Muscle of leg (tissue), 3 donors: ENCODE measurements at regions not wholly inside any gene's neighbourhood (a gene's known extent, or its start where the extent isn't known, plus 50 kb on each side); places are given as distances from the start of the nearest gene placed in this dataset.

Experiments used
- DNase-seq: peaks from one replicate; pipeline ENCODE4 v3.0.0; 2013
- H3K27ac ChIP-seq: one replicate; pipeline ENCODE4 v1.5.1; 2013; ENCODE audit warnings: mild to moderate bottlenecking, low read length, control low read depth
- H3K27me3 ChIP-seq: one replicate; pipeline ENCODE4 v1.6.1; 2013; ENCODE audit warnings: low read length; ENCODE audit not compliant: control insufficient read depth, insufficient read depth
- H3K36me3 ChIP-seq: one replicate; pipeline ENCODE4 v1.6.1; 2013; ENCODE audit warnings: low read length; ENCODE audit not compliant: control insufficient read depth, insufficient read depth
- H3K4me1 ChIP-seq: one replicate; pipeline ENCODE4 v1.6.1; 2013; ENCODE audit warnings: low read length; ENCODE audit not compliant: control insufficient read depth, insufficient read depth
- H3K4me3 ChIP-seq: one replicate; pipeline ENCODE4 v1.5.1; 2013; ENCODE audit warnings: low read length, control low read depth
- H3K9me3 ChIP-seq: replicated peaks from 2 replicates; pipeline ENCODE4 v1.6.1; 2013; ENCODE audit warnings: low read depth, low read length; ENCODE audit not compliant: control insufficient read depth
- WGBS: methylation state at CpG from one replicate; pipeline ENCODE4 v1.1.5; 2013; ENCODE audit warnings: missing lambda C conversion rate; ENCODE audit not compliant: insufficient coverage; 5-methylcytosine and 5-hydroxymethylcytosine counted together

DNA sequence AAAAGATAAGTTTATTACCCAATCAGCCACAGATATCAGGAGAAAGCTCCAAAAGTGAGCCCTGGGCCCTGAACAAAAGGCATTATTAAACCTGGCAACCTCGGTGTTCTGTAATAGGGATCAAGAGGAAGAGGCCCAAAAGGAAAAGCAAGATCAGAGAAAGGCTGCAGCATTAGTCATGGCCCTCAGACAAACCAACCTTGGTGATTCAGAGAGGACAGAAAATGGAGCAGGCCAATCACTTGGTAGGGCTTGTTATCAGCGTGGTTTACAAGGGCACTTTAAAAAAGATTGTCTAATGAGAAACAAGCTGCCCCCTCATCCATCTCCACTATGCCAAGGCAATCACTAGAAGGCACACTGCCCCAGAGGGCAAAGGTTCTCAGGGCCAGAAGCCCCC is 75.7 kb downstream of the AGTR2 start:
- no peak for DNase-seq
- peaks cover 5% of the 10 kb centered on the region for H3K27me3 ChIP-seq
- H3K9me3 ChIP-seq = no peaks in the 10 kb centered on the region
- H3K27ac ChIP-seq = no peak overlapping the region
- WGBS = 86% methylated on average over 1 of the region's 2 CpGs
- H3K4me3 ChIP-seq = no peak overlapping the region
- H3K4me1 ChIP-seq = no peaks in the 10 kb centered on the region
- no peaks in the 10 kb centered on the region for H3K36me3 ChIP-seq

DNA sequence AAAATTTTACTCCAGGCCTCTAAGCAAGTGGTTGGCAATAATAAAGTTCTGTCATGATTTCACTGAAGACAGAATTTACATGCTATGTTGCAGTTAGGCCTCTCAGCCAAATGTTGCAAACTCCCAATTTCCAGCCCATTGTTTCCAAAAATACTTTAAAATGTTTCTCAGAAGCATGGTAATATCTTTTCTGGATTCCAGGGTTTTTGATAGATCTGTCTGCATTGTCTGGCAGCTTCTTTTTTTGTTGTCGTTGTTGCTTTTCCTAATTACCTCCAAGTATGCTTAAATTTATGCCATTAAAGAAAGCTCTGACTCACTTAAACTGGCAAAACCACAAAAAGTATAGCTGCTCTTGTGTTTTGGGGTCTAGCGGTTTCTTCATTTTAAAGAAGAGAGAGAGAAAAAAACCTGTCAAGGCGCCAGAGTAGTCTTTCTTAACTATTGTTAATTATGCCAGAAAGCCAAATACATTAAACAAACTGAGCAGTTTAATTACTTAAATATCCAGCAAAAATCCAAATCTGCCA is 97.0 kb downstream of the AGTR2 start:
- WGBS = no CpG with 5 or more reads among the region's 3 CpGs
- DNase-seq = peak; percentile 28
- no peak overlapping the region for H3K4me3 ChIP-seq
- no peaks in the 10 kb centered on the region for H3K9me3 ChIP-seq
- H3K27ac ChIP-seq = no peak overlapping the region
- H3K27me3 ChIP-seq = peaks cover 2% of the 10 kb centered on the region
- H3K36me3 ChIP-seq = no peaks in the 10 kb centered on the region
- no peaks in the 10 kb centered on the region for H3K4me1 ChIP-seq

GRCh38 chrX:116272322-116272721 is 101.8 kb downstream of the AGTR2 start:
- no peaks in the 10 kb centered on the region for H3K4me1 ChIP-seq
- no peak overlapping the region for H3K27ac ChIP-seq
- H3K4me3 ChIP-seq = no peak overlapping the region
- no CpG with 5 or more reads among the region's 3 CpGs for WGBS
- DNase-seq = no peak
- H3K36me3 ChIP-seq = no peaks in the 10 kb centered on the region
- no peaks in the 10 kb centered on the region for H3K9me3 ChIP-seq
- H3K27me3 ChIP-seq = peaks cover 2% of the 10 kb centered on the region

DNA sequence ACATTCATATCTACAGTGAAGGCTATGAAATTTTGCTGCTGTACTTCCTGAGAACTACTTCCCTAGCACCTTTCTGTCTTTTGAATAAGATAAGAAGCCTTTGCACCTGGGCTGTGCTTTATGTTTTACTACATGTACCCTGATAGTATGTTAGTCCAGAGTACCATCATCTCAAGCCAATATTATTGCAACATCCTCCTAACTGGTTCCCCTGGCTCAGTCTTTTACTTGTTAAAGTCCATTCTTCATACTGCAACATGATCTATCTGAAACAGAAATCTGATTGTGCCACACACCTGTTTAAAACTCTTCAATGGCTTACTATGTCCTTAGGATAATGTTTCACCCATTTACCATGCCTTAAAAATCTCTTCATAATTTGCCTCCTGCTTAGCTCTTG is 102.3 kb downstream of the AGTR2 start:
- H3K27me3 ChIP-seq = peaks cover 2% of the 10 kb centered on the region
- H3K4me3 ChIP-seq = no peak overlapping the region
- no peaks in the 10 kb centered on the region for H3K4me1 ChIP-seq
- H3K27ac ChIP-seq = no peak overlapping the region
- no peaks in the 10 kb centered on the region for H3K36me3 ChIP-seq
- H3K9me3 ChIP-seq = no peaks in the 10 kb centered on the region
- DNase-seq = no peak

DNA sequence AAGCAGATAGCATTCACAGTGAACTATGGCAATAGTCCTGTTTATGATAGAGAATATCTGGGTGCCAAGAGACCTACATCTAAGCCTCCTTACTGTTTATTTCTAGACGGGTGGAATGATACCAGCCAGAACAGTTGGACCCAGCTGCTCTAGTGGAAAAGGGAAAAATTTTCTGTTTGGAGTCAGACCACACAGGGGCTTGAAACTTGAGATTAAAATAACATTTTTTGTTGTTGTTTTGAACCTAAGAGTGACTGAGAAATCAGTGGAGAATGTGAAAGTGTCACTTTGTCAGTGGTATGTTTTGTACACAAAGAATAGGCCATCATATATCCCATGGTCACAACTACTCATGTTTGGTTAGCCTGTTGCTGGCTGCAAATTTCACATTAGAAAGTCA is 105.7 kb downstream of the AGTR2 start:
- no peaks in the 10 kb centered on the region for H3K4me1 ChIP-seq
- H3K36me3 ChIP-seq = no peaks in the 10 kb centered on the region
- H3K4me3 ChIP-seq = no peak overlapping the region
- H3K9me3 ChIP-seq = no peaks in the 10 kb centered on the region
- H3K27ac ChIP-seq = no peak overlapping the region
- DNase-seq = no peak
- WGBS = no CpG with 5 or more reads among the region's 1 CpG
- H3K27me3 ChIP-seq = peaks cover 6% of the 10 kb centered on the region

DNA sequence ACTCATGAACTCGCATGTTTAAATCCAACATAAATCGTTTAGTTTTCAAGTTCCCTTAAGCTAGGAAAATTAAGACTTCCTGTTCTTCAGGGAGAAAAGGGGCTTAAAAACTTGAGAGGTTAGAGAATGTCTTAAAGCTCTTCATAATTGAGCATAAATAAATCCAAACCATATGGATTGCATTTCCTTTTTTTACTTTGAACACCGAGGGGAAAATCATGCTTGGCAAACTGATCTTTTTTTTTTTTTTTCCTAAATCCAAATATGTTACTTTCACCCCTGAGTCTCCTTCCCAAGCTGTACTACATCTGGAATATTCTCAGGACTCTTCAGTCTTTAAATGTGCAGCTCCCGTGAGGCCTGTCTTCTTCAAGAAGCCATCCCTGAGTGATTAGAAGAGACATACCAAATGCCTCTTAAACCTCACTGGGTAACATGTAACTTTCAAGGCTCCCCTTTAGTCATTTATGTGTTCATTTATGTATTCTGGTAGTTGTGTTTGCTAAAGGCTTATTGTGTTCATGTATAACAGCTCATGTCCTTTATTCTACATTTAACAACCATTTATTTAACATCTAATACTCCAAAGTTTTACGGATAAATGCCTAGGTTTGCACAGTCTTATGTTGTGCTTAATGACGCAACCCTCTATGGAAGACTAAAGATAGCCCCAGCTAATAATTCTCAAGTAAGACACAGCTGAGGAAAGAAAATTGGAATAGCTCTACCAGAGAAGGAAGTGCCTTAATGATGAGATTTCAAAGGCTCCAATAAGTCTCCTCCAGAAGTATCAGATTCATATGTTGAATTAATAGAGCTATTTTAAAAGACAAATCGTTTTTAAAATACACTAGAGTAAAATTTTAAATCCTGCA is 107.0 kb downstream of the AGTR2 start:
- H3K9me3 ChIP-seq = no peaks in the 10 kb centered on the region
- no peaks in the 10 kb centered on the region for H3K36me3 ChIP-seq
- H3K27ac ChIP-seq = peak overlapping the region; percentile 67
- peak; percentile 92 for DNase-seq
- WGBS = 20% methylated on average over 1 of the region's 7 CpGs
- no peaks in the 10 kb centered on the region for H3K4me1 ChIP-seq
- no peak overlapping the region for H3K4me3 ChIP-seq
- peaks cover 6% of the 10 kb centered on the region for H3K27me3 ChIP-seq

GRCh38 chrX:116278826-116279225 is 108.3 kb downstream of the AGTR2 start:
- no peaks in the 10 kb centered on the region for H3K36me3 ChIP-seq
- no peak for DNase-seq
- H3K4me3 ChIP-seq = no peak overlapping the region
- no peaks in the 10 kb centered on the region for H3K9me3 ChIP-seq
- no peak overlapping the region for H3K27ac ChIP-seq
- no CpG with 5 or more reads among the region's 3 CpGs for WGBS
- no peaks in the 10 kb centered on the region for H3K4me1 ChIP-seq
- H3K27me3 ChIP-seq = peaks cover 6% of the 10 kb centered on the region

GRCh38 chrX:116281106-116281505 is 110.6 kb downstream of the AGTR2 start:
- Histone ChIP-seq H3K36me3 (no peaks in the 10 kb centered on the region), H3K27me3 (peaks cover 4% of the 10 kb centered on the region), H3K4me3 (no peak overlapping the region), H3K9me3 (no peaks in the 10 kb centered on the region), H3K4me1 (no peaks in the 10 kb centered on the region), H3K27ac (no peak overlapping the region)
- DNase-seq = no peak
- WGBS = no CpG with 5 or more reads among the region's 1 CpG

- Histone ChIP-seq H3K36me3 (no peaks in the 10 kb centered on the region), H3K4me1 (no peaks in the 10 kb centered on the region), H3K9me3 (no peaks in the 10 kb centered on the region), H3K27me3 (peaks cover 4% of the 10 kb centered on the region), H3K4me3 (no peak overlapping the region), H3K27ac (no peak overlapping the region)
- DNase-seq = peak; percentile 40
Observed at GRCh38 chrX:116282751-116283150, 112.2 kb downstream of the AGTR2 start.

- H3K27ac ChIP-seq = no peak overlapping the region
- DNase-seq = no peak
- no CpG with 5 or more reads among the region's 2 CpGs for WGBS
Observed at GRCh38 chrX:116284400-116284799, 113.9 kb downstream of the AGTR2 start.

DNA sequence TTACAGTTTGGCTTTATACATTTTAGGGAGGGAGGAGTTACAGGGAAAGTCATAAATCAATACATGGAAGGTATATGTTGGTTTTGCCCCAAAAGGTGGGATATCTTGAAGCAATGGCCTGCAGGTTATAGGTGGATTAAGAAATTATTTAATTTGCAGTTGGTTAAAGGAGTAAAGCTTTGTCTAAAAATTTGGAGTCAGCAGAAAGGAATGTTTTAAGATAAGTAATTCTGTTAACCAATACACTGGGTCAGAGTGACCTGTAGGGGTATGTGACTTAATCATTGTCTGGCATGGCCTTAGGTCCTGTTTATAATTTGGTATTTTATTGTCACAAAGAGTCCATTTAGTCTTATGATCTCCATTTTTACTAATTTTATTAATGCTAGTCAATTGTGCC is 115.0 kb downstream of the AGTR2 start:
- Histone ChIP-seq H3K4me3 (no peak overlapping the region), H3K36me3 (no peaks in the 10 kb centered on the region), H3K27me3 (peaks cover 6% of the 10 kb centered on the region), H3K4me1 (no peaks in the 10 kb centered on the region), H3K27ac (no peak overlapping the region), H3K9me3 (no peaks in the 10 kb centered on the region)
- DNase-seq = no peak

More at GRCh38 chrX:116284400-116284799, 113.9 kb downstream of the AGTR2 start:
- peaks cover 6% of the 10 kb centered on the region for H3K27me3 ChIP-seq
- H3K4me1 ChIP-seq = no peaks in the 10 kb centered on the region
- no peaks in the 10 kb centered on the region for H3K36me3 ChIP-seq
- no peak overlapping the region for H3K4me3 ChIP-seq
- H3K9me3 ChIP-seq = no peaks in the 10 kb centered on the region
